Uterus (tissue), 2 donors: ENCODE measurements at regions not wholly inside any gene's neighbourhood (a gene's known extent, or its start where the extent isn't known, plus 50 kb on each side); places are given as distances from the start of the nearest gene placed in this dataset.

ENCODE experiments used
- POLR2A ChIP-seq, 2 donors: fragments of 450-650 bp; IDR thresholded peaks; one replicate each; pipeline ENCODE4 v1.6.1; 2016; ENCODE audit warnings: antibody characterized with exemption in 2 of 2, mild to moderate bottlenecking in 1 of 2, moderate library complexity in 1 of 2
- TF ChIP-seq, protein P1 (sequence below), 4 experiments: fragments of 200-600 bp in 2 of 4; fragments of 450-650 bp in 2 of 4; sonication (generic) in 2 of 4; IDR thresholded peaks; one replicate each; pipeline ENCODE4 v1.5.1; 2016 to 2019; ENCODE audit warnings: antibody characterized with exemption in 4 of 4, mild to moderate bottlenecking in 2 of 4, moderate library complexity in 1 of 4

DNA sequence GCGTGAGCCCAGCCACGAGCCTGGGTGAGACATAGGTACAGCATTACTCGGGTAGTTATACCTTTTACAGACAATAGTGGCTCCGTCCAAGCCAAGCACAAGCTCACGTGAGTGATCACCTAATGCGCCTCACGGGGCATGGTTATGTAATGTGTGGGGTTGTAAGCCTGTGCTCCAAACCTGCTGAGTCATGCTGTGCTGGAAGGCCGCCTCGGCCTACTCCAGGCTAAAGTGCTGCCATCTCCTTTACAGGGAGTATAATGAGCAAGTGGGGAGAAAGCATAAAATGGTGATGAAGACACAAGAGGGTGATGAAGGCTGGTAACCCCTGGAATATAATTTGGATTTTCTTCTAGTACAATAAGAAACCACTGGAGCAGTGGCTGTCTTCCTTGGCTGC is 175.8 kb upstream of the STT3B start:
- TF ChIP-seq, protein P1, sequence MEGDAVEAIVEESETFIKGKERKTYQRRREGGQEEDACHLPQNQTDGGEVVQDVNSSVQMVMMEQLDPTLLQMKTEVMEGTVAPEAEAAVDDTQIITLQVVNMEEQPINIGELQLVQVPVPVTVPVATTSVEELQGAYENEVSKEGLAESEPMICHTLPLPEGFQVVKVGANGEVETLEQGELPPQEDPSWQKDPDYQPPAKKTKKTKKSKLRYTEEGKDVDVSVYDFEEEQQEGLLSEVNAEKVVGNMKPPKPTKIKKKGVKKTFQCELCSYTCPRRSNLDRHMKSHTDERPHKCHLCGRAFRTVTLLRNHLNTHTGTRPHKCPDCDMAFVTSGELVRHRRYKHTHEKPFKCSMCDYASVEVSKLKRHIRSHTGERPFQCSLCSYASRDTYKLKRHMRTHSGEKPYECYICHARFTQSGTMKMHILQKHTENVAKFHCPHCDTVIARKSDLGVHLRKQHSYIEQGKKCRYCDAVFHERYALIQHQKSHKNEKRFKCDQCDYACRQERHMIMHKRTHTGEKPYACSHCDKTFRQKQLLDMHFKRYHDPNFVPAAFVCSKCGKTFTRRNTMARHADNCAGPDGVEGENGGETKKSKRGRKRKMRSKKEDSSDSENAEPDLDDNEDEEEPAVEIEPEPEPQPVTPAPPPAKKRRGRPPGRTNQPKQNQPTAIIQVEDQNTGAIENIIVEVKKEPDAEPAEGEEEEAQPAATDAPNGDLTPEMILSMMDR (IDR thresholded peaks at IDR 0.05) = no peak
- no peak for TF ChIP-seq POLR2A (IDR thresholded peaks at IDR 0.05)
